ENCODE measurements at regions not wholly inside any gene's neighbourhood (a gene's known extent, or its start where the extent isn't known, plus 50 kb on each side); places are given as distances from the start of the nearest gene placed in this dataset.

DNA sequence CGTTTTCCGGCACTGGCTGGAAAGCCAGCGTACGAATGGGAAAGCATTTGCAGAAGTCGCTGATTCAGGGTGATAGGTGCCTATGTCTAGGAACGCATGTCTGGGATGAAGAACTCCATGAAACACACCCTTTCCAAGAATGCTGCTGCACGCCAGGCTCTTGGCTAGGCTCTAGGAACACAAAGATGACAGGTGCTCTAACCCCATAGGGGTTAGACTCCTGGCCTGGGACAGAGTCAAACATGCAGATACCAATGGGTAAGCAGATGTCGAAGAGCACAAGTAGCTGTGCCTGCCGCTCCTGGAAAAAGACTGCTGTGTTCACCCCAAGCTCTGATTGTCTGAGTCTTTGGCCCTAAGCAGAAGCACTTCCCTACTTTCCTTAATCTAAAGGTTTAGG, 180.9 kb upstream of the UBE3A start:
- TF ChIP-seq, protein P1, sequence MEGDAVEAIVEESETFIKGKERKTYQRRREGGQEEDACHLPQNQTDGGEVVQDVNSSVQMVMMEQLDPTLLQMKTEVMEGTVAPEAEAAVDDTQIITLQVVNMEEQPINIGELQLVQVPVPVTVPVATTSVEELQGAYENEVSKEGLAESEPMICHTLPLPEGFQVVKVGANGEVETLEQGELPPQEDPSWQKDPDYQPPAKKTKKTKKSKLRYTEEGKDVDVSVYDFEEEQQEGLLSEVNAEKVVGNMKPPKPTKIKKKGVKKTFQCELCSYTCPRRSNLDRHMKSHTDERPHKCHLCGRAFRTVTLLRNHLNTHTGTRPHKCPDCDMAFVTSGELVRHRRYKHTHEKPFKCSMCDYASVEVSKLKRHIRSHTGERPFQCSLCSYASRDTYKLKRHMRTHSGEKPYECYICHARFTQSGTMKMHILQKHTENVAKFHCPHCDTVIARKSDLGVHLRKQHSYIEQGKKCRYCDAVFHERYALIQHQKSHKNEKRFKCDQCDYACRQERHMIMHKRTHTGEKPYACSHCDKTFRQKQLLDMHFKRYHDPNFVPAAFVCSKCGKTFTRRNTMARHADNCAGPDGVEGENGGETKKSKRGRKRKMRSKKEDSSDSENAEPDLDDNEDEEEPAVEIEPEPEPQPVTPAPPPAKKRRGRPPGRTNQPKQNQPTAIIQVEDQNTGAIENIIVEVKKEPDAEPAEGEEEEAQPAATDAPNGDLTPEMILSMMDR (IDR thresholded peaks at IDR 0.05; ENCODE audit: borderline replicate concordance, extremely low read depth, low read length, poor library complexity, severe bottlenecking), result no peak
- no peak for TF ChIP-seq EZH2 (IDR thresholded peaks at IDR 0.05; ENCODE audit: borderline replicate concordance, low read depth, low read length, severe bottlenecking)
